ENCODE measurements at regions not wholly inside any gene's neighbourhood (a gene's known extent, or its start where the extent isn't known, plus 50 kb on each side); places are given as distances from the start of the nearest gene placed in this dataset.
"Not testable (repeated sequence)": the region's sequence is repeated elsewhere in the genome, so short reads cannot be mapped to it uniquely, and the experiment has no call there.

DNA sequence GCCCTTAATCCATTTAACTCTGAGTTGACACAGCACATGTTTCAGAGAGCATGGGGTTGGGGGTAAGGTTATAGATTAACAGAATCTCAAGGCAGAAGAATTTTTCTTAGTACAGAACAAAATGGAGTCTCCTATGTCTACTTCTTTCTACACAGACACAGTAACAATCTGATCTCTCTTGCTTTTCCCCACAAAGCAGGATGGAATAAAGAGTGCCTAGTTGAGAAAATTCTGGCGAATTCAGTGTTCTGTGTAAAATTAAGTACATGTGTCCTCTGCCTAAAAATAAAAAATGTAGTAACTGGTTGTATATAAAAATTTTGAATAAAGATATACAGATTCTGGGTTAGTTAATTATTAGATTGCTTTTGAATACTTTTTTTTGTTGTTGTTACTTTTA lies 290.0 kb downstream of the ALDH8A1 start:
- TF ChIP-seq, protein P1, sequence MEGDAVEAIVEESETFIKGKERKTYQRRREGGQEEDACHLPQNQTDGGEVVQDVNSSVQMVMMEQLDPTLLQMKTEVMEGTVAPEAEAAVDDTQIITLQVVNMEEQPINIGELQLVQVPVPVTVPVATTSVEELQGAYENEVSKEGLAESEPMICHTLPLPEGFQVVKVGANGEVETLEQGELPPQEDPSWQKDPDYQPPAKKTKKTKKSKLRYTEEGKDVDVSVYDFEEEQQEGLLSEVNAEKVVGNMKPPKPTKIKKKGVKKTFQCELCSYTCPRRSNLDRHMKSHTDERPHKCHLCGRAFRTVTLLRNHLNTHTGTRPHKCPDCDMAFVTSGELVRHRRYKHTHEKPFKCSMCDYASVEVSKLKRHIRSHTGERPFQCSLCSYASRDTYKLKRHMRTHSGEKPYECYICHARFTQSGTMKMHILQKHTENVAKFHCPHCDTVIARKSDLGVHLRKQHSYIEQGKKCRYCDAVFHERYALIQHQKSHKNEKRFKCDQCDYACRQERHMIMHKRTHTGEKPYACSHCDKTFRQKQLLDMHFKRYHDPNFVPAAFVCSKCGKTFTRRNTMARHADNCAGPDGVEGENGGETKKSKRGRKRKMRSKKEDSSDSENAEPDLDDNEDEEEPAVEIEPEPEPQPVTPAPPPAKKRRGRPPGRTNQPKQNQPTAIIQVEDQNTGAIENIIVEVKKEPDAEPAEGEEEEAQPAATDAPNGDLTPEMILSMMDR (IDR thresholded peaks at IDR 0.05; ENCODE audit: low read depth, low read length, poor library complexity, severe bottlenecking) = not testable (repeated sequence)
- not testable (repeated sequence) for TF ChIP-seq EZH2phosphoT487 (IDR thresholded peaks at IDR 0.05; ENCODE audit: borderline replicate concordance, low read length)

Measured in DOHH2 (cell line).